MCF 10A (cell line): ENCODE measurements at regions not wholly inside any gene's neighbourhood (a gene's known extent, or its start where the extent isn't known, plus 50 kb on each side); places are given as distances from the start of the nearest gene placed in this dataset.

ENCODE experiments used
- BruUV-seq: library from RNA; stranded (reverse); fragments of 400-500 nt; replicated peaks from 2 replicates; lab custom pipeline; 2021; lab: Mats Ljungman, UMichigan
- CTCF ChIA-PET: fragments of 300-600 bp; sonication (Branson Sonifier 250); formaldehyde crosslinking; extraction: SDS; loops from one replicate; lab custom pipeline; 2021; ENCODE audit warnings: antibody characterized with exemption, inconsistent platforms; lab: Yijun Ruan, JAX
- POLR2A ChIA-PET: fragments of 300-600, 350-650 bp; sonication (Branson Sonifier 250); formaldehyde crosslinking; extraction: SDS; loops from one replicate; lab custom pipeline; 2020; ENCODE audit warnings: antibody characterized with exemption, inconsistent platforms; lab: Yijun Ruan, JAX
- DNase-seq: peaks from one replicate; pipeline ENCODE4 v3.0.0-alpha.2; 2018; ENCODE audit not compliant: unreplicated experiment
- H3K27ac Mint-ChIP-seq: one replicate; pipeline ENCODE4 v1.8.0; 2022; ENCODE audit warnings: mild to moderate bottlenecking, low read depth, mixed read lengths; ENCODE audit not compliant: unreplicated experiment
- H3K27me3 Mint-ChIP-seq: one replicate; pipeline ENCODE4 v1.8.0; 2022; ENCODE audit warnings: mixed read lengths; ENCODE audit not compliant: insufficient read depth, unreplicated experiment
- H3K36me3 Mint-ChIP-seq: one replicate; pipeline ENCODE4 v1.8.0; 2022; ENCODE audit warnings: mild to moderate bottlenecking, moderate library complexity, mixed read lengths; ENCODE audit not compliant: insufficient read depth, unreplicated experiment
- H3K4me1 Mint-ChIP-seq: one replicate; pipeline ENCODE4 v1.8.0; 2022; ENCODE audit warnings: mixed read lengths; ENCODE audit not compliant: insufficient read depth, unreplicated experiment
- H3K4me3 Mint-ChIP-seq: one replicate; pipeline ENCODE4 v1.8.0; 2022; ENCODE audit warnings: mild to moderate bottlenecking, moderate library complexity, mixed read lengths; ENCODE audit not compliant: unreplicated experiment
- H3K9me3 Mint-ChIP-seq: one replicate; pipeline ENCODE4 v1.8.0; 2022; ENCODE audit warnings: mixed read lengths; ENCODE audit not compliant: unreplicated experiment
- intact Hi-C: fragments of 100-400 bp; cut with micrococcal nuclease; formaldehyde crosslinking; loops from 2 replicates; pipeline ENCODE4 v1.14.1; 2022
- TF ChIP-seq, protein P1 (sequence below): fragments of 200-600 bp; IDR thresholded peaks from one replicate; pipeline ENCODE4 v1.8.0; 2022; ENCODE audit warnings: antibody characterized with exemption, mild to moderate bottlenecking; ENCODE audit not compliant: unreplicated experiment

DNA sequence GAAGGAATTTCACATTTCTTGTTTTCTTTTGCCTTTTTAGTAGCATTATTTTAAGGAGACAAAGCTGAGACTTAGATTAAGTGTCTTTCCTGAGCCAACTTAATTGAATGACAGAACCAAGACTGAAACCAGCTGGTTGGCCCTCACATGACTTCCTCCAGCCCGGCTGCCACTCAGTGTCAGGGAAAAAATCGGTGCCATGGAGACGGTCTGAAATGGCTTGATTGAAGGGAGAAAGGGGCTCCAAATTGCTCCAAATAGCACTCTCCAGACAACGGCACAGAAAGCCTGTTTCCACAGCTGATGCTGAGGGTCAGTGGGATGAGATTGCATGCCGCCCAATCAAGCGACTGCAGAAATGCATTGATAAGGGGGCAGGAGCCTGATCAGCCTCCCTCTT, 475.2 kb upstream of the IL12A start:
- Mint-ChIP-seq H3K27ac (no peak overlapping the region), H3K4me1 (no peaks in the 10 kb centered on the region), H3K4me3 (no peak overlapping the region), H3K9me3 (no peaks in the 10 kb centered on the region), H3K36me3 (no peaks in the 10 kb centered on the region), H3K27me3 (peaks cover 15% of the 10 kb centered on the region)
- BruUV-seq, result no TSS peak
- intact Hi-C loops, result no loop called here
- TF ChIP-seq, protein P1, sequence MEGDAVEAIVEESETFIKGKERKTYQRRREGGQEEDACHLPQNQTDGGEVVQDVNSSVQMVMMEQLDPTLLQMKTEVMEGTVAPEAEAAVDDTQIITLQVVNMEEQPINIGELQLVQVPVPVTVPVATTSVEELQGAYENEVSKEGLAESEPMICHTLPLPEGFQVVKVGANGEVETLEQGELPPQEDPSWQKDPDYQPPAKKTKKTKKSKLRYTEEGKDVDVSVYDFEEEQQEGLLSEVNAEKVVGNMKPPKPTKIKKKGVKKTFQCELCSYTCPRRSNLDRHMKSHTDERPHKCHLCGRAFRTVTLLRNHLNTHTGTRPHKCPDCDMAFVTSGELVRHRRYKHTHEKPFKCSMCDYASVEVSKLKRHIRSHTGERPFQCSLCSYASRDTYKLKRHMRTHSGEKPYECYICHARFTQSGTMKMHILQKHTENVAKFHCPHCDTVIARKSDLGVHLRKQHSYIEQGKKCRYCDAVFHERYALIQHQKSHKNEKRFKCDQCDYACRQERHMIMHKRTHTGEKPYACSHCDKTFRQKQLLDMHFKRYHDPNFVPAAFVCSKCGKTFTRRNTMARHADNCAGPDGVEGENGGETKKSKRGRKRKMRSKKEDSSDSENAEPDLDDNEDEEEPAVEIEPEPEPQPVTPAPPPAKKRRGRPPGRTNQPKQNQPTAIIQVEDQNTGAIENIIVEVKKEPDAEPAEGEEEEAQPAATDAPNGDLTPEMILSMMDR, result no peak
- ChIA-PET CTCF (no interaction called here), POLR2A (no interaction called here)
- no peak for DNase-seq

DNA sequence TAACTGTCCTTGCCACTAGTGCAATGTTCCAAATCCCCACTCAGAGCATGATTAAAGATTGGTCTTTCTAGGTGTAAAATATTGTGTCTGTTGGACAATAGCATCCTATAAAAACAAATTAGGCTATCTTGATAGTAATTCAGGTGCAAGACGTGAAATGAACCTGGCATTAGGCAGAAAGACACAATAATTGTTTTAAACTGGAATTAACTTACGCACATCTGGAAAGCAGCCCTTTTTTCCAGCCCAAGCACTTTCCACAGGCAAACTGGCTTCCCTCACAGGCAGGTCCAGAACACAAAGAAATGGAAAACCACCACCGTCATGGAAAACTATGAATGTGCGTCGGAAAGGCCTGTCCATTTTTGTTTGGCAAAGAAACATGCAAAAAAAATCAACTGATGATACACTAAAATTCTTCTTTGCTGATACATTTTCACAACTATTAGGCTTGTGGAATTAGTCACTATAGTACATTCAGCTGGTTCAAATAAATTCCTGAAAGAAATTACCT, 474.7 kb upstream of the IL12A start:
- intact Hi-C loops, result no loop called here
- Mint-ChIP-seq H3K4me3 (no peak overlapping the region), H3K27ac (no peak overlapping the region), H3K27me3 (peaks cover 15% of the 10 kb centered on the region), H3K36me3 (no peaks in the 10 kb centered on the region), H3K9me3 (no peaks in the 10 kb centered on the region), H3K4me1 (no peaks in the 10 kb centered on the region)
- POLR2A ChIA-PET, result no interaction called here
- DNase-seq, result no peak
- TF ChIP-seq, protein P1, result no peak
- CTCF ChIA-PET, result no interaction called here
- BruUV-seq, result no TSS peak

DNA sequence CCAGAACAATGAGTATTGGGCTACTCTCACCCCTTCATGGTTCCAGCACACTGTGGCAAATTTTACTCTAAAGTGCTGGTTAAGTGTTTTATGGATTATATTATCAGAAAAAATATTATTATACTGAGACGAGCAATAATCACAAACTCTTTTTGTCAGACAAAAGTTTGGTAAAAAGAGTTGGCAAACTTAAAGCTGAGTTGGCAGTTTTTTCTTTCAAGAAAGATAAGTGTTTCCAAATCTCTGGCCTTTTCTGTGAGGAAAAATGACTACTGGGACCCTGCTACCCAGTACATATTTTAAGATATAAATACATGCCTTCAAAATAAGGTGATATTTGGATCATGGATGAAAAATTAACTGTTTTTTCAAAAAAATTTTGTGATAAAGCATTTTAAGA, 471.5 kb upstream of the IL12A start:
- Mint-ChIP-seq H3K27me3 (peaks cover 15% of the 10 kb centered on the region), H3K9me3 (no peaks in the 10 kb centered on the region), H3K27ac (no peak overlapping the region), H3K4me3 (no peak overlapping the region), H3K4me1 (no peaks in the 10 kb centered on the region), H3K36me3 (no peaks in the 10 kb centered on the region)
- ChIA-PET POLR2A (no interaction called here), CTCF (interaction anchor here (1.3 kb wide), 1 partner anchor 195 kb away, joined by 4 read pairs; no protein-coding TSS in a partner anchor)
- BruUV-seq, result no TSS peak
- TF ChIP-seq, protein P1, result no peak
- DNase-seq, result no peak
- intact Hi-C loops, result no loop called here

DNA sequence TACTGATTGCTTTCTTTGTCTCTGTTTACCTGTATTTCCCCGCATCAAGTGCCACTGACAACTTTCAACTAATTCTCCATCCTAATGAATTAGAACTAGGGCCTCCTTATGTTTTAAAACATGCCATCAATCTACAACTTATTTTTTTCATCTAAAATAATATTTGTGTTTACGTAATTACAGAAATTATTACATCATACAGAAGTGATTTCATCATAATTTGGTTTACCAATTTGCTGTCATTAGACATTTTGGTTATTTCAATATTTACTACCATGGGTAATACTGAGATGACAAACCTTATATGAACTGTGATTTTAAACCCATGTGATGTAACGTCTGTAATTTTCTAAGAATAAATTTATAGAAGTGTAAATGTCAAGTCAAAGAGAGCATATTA, 468.0 kb upstream of the IL12A start:
- POLR2A ChIA-PET, result no interaction called here
- H3K36me3 Mint-ChIP-seq, result no peaks in the 10 kb centered on the region
- TF ChIP-seq, protein P1, result no peak
- no peak overlapping the region for H3K27ac Mint-ChIP-seq
- no peak for DNase-seq
- BruUV-seq, result no TSS peak
- no peaks in the 10 kb centered on the region for H3K9me3 Mint-ChIP-seq
- H3K4me1 Mint-ChIP-seq, result no peaks in the 10 kb centered on the region
- H3K27me3 Mint-ChIP-seq, result peaks cover 15% of the 10 kb centered on the region
- CTCF ChIA-PET, result no interaction called here
- H3K4me3 Mint-ChIP-seq, result no peak overlapping the region
- intact Hi-C loops, result no loop called here
